ENCODE measurements at regions not wholly inside any gene's neighbourhood (a gene's known extent, or its start where the extent isn't known, plus 50 kb on each side); places are given as distances from the start of the nearest gene placed in this dataset.
"Not testable (repeated sequence)": the region's sequence is repeated elsewhere in the genome, so short reads cannot be mapped to it uniquely, and the experiment has no call there.

- DNase-seq: no peak
Measured at GRCh38 chr20:30593572-30593971, 663.9 kb upstream of the DEFB115 start.

- DNase-seq: no peak
Measured at GRCh38 chr20:30594112-30594511, 663.4 kb upstream of the DEFB115 start.

GRCh38 chr20:30595698-30596097 is 661.8 kb upstream of the DEFB115 start:
- no peak for DNase-seq

- DNase-seq: not testable (repeated sequence)
Measured at GRCh38 chr20:30597429-30597828, 660.0 kb upstream of the DEFB115 start.

- DNase-seq: no peak
Measured at GRCh38 chr20:30598460-30599230, 658.8 kb upstream of the DEFB115 start.

GRCh38 chr20:30599990-30600389 is 657.5 kb upstream of the DEFB115 start:
- DNase-seq: no peak

GRCh38 chr20:30601974-30602373 is 655.5 kb upstream of the DEFB115 start:
- DNase-seq: no peak

GRCh38 chr20:30602424-30602823 is 655.0 kb upstream of the DEFB115 start:
- DNase-seq: no peak

GRCh38 chr20:30606990-30607389 is 650.5 kb upstream of the DEFB115 start:
- no peak for DNase-seq

GRCh38 chr20:30610029-30610693 is 647.3 kb upstream of the DEFB115 start:
- DNase-seq: no peak

GRCh38 chr20:30610751-30611150 is 646.7 kb upstream of the DEFB115 start:
- no peak for DNase-seq

GRCh38 chr20:30611239-30611984 is 646.1 kb upstream of the DEFB115 start:
- no peak for DNase-seq

- no peak for DNase-seq
Measured at GRCh38 chr20:30612344-30612743, 645.1 kb upstream of the DEFB115 start.

GRCh38 chr20:30621346-30621745 is 636.1 kb upstream of the DEFB115 start:
- DNase-seq: not testable (repeated sequence)

GRCh38 chr20:30624310-30624709 is 633.2 kb upstream of the DEFB115 start:
- not testable (repeated sequence) for DNase-seq

- not testable (repeated sequence) for DNase-seq
Measured at GRCh38 chr20:30629376-30629775, 628.1 kb upstream of the DEFB115 start.

GRCh38 chr20:30630761-30631160 is 626.7 kb upstream of the DEFB115 start:
- DNase-seq: no peak

- DNase-seq: not testable (repeated sequence)
Measured at GRCh38 chr20:30631261-30631789, 626.1 kb upstream of the DEFB115 start.

- DNase-seq: not testable (repeated sequence)
Measured at GRCh38 chr20:30632773-30633172, 624.7 kb upstream of the DEFB115 start.

- DNase-seq: not testable (repeated sequence)
Measured at GRCh38 chr20:30641522-30641921, 615.9 kb upstream of the DEFB115 start.

- DNase-seq: not testable (repeated sequence)
Measured at GRCh38 chr20:30660982-30661381, 596.5 kb upstream of the DEFB115 start.

GRCh38 chr20:30668418-30668817 is 589.0 kb upstream of the DEFB115 start:
- DNase-seq: not testable (repeated sequence)

- DNase-seq: not testable (repeated sequence)
Measured at GRCh38 chr20:30669330-30670029, 588.0 kb upstream of the DEFB115 start.

Data from NCI-H1105 (cell line).